NCI-H1436 (cell line): ENCODE measurements at regions not wholly inside any gene's neighbourhood (a gene's known extent, or its start where the extent isn't known, plus 50 kb on each side); places are given as distances from the start of the nearest gene placed in this dataset.
"Not testable (repeated sequence)": the region's sequence is repeated elsewhere in the genome, so short reads cannot be mapped to it uniquely, and the experiment has no call there.

ENCODE experiments used
- DNase-seq: peaks from one replicate; lab custom pipeline; 2025; lab: John Stamatoyannopoulos, UW

GRCh38 chr5:5738797-5739489 is 316.5 kb downstream of the ICE1 start:
- DNase-seq, result no peak

- no peak for DNase-seq
Observed at GRCh38 chr5:5736007-5736406, 313.5 kb downstream of the ICE1 start.

- not testable (repeated sequence) for DNase-seq
Observed at GRCh38 chr5:5733058-5733457, 310.6 kb downstream of the ICE1 start.

- no peak for DNase-seq
Observed at GRCh38 chr5:5726401-5726800, 303.9 kb downstream of the ICE1 start.

- no peak for DNase-seq
Observed at GRCh38 chr5:5721881-5722280, 299.4 kb downstream of the ICE1 start.

- no peak for DNase-seq
Observed at GRCh38 chr5:5719292-5719691, 296.8 kb downstream of the ICE1 start.

- no peak for DNase-seq
Observed at GRCh38 chr5:5716665-5717064, 294.2 kb downstream of the ICE1 start.

- DNase-seq, result no peak
Observed at GRCh38 chr5:5711592-5711991, 289.1 kb downstream of the ICE1 start.

GRCh38 chr5:5711112-5711511 is 288.6 kb downstream of the ICE1 start:
- DNase-seq, result no peak

- no peak for DNase-seq
Observed at GRCh38 chr5:5710471-5710870, 288.0 kb downstream of the ICE1 start.

GRCh38 chr5:5708367-5708919 is 286.0 kb downstream of the ICE1 start:
- no peak for DNase-seq

GRCh38 chr5:5705010-5705409 is 282.5 kb downstream of the ICE1 start:
- no peak for DNase-seq

- no peak for DNase-seq
Observed at GRCh38 chr5:5704352-5704751, 281.9 kb downstream of the ICE1 start.

- DNase-seq, result no peak
Observed at GRCh38 chr5:5702934-5703333, 280.5 kb downstream of the ICE1 start.

- DNase-seq, result no peak
Observed at GRCh38 chr5:5700549-5700948, 278.1 kb downstream of the ICE1 start.

- DNase-seq, result no peak
Observed at GRCh38 chr5:5699062-5699461, 276.6 kb downstream of the ICE1 start.

GRCh38 chr5:5695266-5695665 is 272.8 kb downstream of the ICE1 start:
- no peak for DNase-seq

- DNase-seq, result no peak
Observed at GRCh38 chr5:5688925-5689310, 266.4 kb downstream of the ICE1 start.

- no peak for DNase-seq
Observed at GRCh38 chr5:5688194-5688924, 265.9 kb downstream of the ICE1 start.

GRCh38 chr5:5687113-5687512 is 264.6 kb downstream of the ICE1 start:
- DNase-seq, result no peak

GRCh38 chr5:5686356-5686755 is 263.9 kb downstream of the ICE1 start:
- DNase-seq, result no peak

- DNase-seq, result no peak
Observed at GRCh38 chr5:5685737-5686136, 263.3 kb downstream of the ICE1 start.

- DNase-seq, result no peak
Observed at GRCh38 chr5:5683174-5683573, 260.7 kb downstream of the ICE1 start.

- no peak for DNase-seq
Observed at GRCh38 chr5:5678909-5679308, 256.4 kb downstream of the ICE1 start.
